ENCODE measurements at regions not wholly inside any gene's neighbourhood (a gene's known extent, or its start where the extent isn't known, plus 50 kb on each side); places are given as distances from the start of the nearest gene placed in this dataset.

DNA sequence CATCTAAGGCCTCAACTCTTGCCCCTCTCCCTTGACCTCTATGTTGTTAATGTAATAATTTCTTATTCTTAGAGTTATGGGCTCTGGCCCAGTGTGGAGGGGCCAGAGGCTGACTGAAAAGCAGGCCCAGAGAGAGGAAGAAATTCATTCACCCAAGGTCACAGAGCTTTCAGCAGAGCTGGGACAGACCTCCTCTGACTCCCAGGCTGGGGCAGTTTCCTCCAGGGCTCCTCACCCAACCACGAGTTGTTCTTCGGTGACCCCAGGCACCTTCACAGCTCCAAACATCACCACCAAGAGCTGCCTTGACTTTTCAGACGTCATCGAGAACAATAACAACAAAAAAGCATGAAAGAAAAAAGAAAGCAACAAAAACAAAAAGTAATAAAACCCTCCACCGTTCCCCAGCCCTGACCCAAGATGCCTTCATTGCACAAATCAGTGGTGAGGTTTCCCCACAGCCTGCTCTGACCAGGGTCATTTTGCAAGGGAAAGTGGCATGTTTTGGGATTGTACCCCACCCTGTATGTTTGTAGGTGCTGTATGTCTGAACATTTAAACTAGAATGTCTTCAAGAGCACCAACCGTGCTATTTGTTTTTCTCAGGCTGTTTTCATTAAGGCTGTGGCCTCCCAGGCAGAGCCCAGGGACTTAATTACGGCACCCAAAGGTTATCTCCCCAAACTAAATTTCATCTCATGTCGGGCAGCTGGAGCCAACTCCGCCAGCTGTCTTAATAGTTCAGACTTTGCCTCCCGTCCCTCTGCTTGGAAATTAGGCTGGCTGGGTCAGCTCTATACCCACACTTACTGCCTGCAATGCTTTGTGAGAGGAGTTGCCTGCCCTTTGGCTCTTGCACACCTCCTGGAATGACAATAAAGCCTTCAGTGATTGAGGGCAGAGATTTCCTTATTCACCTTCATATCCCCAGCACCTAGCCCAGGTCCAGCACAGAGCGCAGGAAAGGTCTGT is 173.8 kb downstream of the RPLP1 start:
- no peak for DNase-seq (ENCODE audit: low spot score)

DNA sequence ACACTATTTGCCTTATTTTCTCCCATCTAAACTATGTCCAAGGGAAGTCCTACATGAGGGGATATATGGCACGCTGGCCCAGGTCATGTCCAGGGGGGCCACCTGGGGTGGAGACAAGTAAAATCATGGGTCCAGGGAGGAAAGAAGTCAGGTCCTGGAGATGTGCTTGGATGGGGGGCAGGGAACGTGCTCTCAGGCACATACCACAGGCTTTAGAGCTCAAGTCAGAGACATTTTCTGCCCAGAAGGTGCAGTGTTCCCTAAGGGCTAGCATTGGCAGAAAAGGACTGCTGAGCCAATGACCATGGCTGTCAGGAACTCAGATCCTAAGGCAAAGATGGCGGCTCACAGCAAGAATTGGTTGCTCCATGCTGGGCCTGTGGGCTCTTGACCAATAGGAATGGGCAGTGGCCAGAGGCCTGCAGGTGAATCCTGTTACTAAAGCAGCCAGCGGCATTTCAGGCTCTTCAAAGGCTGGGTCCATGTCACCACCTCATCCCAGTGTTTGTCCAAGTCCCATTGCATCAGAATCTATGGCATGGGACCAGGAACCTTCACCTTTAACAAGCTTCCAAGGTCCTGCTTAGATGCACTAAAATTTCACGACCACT is 175.0 kb downstream of the RPLP1 start:
- DNase-seq (ENCODE audit: low spot score): no peak

DNA sequence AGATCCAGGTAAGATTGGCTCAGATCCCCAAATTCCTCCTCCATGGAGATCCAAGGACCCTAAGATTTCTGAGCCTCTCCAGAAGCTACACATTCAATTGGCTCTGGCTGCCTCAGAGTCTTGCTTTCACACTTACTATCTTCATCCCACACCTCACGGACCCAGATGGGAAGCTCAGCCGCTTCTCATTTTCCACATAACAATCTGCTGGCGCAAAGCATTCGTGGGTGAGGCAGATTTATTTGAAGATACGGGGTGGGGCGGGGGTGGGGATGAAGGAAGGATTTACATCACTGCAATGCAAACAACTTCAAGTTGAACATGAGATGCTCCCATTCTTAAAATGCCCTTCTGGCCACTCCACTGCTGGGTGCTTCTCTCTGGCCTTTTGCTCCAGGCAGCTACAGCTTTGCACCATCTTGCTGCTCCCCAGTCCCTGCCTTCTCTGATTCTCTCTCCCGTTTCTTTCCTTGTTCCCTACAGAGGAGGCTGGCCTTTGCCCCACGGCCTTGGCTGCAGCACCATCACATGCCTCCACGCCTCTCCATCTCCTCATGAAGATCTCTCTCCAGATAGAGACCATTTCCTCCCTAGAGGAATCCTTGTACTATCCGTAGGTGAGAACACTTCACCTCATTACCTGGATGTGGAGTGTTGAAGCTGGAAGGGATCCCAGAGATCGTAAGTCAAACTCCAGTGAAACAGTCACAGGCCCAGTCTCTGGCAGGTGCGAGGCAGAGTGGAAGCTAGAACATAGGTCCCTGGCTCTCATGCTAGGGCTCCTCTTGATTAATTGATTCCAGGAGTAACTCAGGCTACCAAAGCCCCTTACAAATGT is 175.9 kb downstream of the RPLP1 start:
- DNase-seq (ENCODE audit: low spot score): no peak

DNA sequence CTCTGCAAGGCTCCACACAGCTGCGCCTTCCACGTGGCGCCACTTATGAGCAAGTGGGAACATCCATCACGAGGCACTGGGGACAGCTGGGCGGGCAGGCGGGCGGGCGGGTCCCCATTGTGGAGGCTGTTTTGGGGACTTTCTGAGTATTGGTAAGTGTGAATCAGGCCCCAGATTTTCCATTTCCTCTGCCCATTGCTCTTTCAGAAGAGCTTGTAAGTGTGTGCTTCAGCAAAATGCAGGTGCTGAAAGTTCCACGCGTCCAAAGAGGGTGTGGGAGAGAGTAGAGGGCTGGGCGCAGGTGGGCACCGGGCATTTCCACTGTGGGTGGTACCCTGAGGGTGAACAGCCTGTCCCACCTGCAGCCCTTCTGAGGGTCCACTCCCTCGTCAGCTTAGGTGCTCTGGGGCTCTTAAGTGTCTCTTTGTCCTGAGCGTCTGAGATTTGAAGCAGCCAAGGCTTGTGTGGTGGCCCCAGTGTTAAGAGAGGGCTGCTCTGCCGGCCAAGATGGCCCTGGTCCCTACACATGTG is 177.1 kb downstream of the RPLP1 start:
- DNase-seq (ENCODE audit: low spot score): no peak

DNA sequence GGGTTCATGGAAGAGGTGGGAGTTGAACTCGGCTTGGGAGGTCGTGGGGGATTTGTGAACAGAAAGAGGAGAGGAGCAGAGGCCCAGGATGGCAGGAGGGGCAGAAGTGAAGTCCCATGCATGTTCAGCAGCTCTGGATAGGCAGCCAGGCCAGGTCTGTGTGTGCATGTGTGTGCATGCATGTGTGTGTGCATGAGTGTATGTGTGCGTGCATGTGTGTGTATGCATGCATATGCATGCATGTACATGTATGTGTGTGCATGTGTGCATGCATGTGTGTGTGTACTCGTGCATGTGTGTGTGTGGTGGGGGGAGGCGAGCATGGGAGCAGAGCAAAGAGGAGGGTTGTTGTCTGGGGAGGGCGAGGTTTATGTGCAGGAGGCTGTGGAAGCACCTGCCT is 178.4 kb downstream of the RPLP1 start:
- no peak for DNase-seq (ENCODE audit: low spot score)

DNA sequence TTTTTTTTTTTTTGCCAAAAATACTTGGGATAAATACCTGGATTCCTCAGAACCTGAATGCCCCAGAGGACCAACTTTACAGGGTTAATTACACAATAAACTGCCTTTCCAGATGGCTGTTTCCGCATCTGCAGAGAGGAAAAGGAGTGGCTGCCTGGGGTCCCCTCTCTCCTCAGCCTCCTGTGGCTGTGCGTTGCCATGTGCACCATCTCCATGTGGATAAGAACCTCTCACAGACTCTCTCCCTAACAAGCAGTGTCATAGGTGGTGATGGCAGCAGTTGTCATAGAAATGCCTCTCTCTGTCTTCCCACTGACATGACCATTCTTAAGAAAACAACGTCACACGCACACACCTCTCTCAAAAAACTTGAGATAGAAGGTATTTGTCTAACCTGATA is 179.4 kb downstream of the RPLP1 start:
- DNase-seq (ENCODE audit: low spot score): no peak

DNA sequence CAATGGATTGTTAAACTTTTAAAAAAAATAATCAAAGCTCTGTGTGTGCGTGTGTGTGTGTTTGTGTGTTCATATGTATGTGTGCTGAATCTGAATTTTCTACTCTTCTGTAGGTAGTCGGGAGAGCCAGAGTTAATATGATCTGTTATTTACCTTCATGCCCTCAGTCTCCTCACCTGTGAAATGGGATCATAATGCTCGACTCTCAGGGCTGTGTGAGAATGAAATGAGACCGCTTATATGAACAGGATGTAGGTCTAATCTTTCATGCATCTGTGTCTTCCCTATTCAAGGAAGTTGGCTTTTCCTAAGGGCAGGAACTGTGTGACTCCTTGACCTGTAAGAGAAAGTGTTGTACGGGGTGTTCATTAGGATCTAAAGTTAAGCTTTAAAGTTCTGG is 182.2 kb downstream of the RPLP1 start:
- DNase-seq (ENCODE audit: low spot score): no peak

DNA sequence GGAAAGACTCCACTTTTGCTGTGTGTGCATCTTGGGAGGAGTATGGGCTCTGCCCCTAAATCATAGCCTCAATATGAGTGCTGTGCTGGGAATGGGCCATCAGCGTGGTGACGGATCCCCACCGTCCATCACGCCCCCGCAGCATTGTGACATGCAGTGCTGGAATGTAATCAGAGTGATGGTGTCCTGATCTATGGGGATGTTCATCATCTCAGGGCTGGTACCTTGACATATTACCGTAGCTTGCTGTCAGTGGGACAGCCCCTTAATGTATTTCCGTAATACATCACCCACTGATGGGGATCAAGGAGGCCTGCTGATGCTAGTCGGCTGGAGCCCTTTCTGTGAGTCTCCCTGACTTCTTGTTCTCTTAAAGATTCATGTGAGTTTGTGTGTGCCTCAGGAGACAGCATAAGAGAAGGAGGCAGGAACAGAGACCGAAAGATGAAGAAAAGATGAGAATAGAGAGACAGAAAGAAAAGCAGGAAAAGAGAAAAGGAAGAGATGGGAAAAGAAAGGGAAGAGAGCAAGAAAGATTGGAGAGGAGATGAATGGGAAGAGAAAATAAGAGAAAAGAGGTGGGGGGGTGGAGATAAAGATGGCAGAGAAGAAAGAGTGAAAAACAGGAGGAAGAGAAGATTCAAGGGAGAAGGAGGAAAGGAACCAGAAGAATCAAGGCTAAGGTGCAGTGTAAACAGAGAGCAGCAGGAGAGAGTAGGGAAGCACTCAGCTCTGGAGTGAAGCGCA is 183.7 kb downstream of the RPLP1 start:
- no peak for DNase-seq (ENCODE audit: low spot score)

DNA sequence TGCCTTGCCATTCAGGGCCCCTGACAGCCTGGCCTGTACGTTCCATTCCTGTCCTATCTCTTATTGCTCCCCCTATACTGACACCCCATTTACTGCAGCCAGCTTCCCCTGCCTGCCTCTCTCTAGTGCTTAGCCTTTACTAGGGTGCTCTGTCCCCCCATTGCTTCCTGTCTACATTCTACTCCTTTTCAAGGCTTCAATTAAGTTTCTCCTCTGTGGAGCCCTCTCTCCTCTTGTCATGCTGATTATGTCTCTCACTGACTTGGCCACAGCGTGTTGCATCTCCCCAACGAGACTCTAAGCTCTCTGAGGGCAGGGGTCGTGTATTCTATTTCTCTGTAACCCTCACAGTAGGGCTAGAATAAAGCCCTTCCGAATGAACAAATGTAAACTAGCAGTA is 185.2 kb downstream of the RPLP1 start:
- no peak for DNase-seq (ENCODE audit: low spot score)

DNA sequence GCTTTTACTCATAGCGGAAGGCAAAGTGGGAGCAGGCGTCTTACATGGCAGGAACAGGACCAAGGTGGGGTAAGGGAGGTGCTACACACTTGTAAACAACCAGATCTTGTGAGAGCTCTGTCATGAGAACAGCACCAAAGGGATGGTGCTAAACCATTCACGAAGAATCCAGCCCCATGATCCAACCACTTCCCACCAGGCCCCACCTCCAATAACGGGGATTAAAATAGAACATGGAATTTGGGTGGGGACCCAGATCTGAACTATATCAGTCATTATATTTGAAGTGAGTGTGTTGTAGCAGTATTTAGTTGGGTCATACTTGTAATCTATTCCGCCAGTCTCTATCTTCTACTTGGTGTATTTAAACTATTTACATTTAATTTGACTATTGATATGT is 190.9 kb downstream of the RPLP1 start:
- no peak for DNase-seq (ENCODE audit: low spot score)

DNA sequence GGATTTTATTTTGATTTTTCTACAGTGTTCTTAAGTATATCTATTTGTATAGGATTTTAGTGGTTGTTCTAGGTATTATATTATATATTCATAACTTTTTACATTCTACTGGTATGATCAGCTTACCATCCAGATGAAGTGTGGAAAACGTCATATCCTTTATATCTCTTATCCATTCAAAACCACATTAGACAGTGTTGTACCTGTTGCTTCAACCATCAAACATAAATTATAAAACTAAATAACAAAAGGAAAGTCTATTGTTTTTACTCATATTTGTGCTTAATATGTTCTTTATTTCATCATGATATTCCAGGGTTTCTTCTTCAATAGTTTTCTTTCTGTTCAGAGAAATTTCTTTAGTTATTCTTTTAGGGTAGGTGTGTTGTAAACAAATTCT is 191.4 kb downstream of the RPLP1 start:
- no peak for DNase-seq (ENCODE audit: low spot score)

DNA sequence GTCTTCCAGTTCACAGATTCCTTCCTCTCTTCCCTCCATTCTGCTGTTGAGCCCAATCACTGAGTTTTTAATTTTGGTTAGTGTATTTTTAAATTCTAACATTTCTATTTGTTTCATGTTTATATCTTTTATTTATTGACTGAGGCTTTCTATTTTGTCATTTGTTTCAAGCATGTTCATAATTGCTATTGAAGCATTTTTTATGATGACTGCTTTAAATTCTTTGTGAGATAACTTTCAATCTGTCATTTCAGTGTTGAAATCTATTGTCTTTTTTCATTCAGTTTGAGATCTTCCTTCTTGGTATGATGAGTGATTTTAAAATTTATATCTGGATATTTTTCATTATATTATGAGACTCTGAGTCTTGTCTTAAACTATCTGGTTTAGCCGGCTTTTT is 192.3 kb downstream of the RPLP1 start:
- no peak for DNase-seq (ENCODE audit: low spot score)

DNA sequence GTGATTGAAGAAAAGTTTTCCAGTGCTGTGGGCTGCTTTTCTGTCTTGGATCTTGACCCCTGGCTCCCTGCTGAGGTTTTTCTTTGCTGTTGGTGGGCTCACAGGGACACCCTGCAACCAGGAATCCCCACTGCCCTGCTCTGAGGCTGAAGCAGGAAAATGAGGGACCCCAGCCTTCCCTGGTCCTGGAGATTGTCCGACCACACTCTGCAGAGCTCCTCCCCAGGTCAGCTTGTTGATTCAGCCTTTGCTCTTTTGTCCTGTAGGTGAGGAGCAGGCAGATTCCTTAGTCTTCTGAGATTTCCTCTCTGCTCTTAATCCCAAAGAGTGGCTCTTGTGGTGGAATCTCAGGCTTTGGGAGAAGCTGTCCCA is 194.5 kb downstream of the RPLP1 start:
- DNase-seq (ENCODE audit: low spot score): no peak

DNA sequence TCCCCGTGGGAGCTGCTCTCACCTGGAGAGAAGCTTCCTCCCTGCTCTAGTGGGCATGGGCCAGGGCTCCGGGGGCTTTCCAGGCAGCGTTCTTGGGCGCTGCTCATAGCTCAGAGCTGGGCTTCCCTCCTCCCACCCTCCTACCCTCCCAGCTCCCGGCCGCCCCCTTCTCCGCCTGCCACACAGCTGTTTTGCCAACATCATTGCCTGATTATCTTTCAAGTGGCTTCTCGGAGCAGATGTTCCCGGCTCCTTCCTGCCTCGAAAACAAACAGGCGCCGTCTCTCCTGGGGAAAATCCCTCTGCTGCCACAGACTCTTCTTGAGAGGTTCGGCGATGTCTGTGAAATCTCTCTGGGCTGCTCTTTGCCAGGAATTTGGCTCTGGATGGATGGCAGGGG is 195.6 kb downstream of the RPLP1 start:
- DNase-seq (ENCODE audit: low spot score): no peak

DNA sequence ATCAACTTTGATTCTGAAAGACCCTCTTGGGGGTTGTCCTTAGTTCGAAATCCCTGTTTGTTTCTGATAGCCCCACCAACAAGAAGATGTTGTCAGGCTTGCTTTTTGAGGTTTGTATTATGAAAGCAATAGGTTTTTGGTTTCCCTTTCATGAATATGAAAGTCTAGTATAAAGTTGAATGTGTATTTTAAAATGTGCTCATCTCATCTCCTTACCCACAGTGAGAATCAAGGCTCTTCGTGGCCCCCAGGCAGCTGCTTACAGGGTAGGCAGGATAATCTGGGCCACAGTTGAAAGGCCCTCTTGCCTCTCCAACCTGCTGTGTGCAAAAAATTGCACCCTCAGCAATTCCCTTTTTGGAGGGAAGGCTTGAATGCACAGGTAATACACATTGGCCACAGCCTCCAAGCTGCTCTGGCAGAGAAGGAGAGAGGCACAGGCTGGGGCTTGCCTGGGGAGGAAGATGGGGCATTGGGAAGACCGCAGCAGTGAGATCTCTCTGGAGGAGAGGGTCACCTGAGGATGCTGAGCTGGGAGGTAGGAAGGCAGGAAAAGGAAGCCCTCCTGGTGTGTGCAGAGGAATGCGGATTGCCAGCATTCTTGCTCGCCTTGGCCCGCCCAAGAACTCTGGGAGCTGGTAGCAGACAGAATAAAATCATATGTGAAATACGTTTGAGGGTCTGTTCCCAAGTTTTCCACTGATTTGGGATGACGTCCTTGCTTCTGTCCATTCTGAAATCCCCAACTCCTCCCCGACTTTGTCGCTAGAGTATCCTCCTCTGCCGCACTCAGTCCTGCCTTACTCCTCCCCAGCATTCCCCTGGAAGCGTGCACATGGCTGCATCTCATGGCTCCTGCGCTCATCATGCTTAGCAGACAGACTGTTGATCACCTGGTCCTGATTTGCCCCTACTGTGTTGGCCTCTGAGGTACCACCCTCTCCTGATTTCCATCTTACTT is 196.4 kb downstream of the RPLP1 start:
- DNase-seq (ENCODE audit: low spot score): no peak

DNA sequence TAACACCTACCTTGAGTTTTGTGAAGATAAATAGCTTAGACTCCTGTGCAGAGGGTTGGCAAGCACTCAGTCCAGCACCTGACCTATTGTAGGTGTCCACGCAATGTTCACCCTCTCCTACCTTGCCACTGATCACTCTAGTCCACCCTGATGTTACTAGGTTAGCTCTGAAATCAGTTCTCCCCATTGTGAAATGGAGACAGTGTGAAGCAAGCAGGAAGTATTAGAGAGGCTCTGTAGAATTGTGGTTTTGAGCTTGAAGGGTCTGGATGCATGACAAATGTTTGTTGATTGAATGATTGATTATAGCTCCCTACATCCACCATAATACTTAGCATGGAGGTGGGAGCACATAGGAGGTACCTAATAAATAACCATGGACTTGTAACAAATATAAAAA is 199.7 kb downstream of the RPLP1 start:
- no peak for DNase-seq (ENCODE audit: low spot score)

DNA sequence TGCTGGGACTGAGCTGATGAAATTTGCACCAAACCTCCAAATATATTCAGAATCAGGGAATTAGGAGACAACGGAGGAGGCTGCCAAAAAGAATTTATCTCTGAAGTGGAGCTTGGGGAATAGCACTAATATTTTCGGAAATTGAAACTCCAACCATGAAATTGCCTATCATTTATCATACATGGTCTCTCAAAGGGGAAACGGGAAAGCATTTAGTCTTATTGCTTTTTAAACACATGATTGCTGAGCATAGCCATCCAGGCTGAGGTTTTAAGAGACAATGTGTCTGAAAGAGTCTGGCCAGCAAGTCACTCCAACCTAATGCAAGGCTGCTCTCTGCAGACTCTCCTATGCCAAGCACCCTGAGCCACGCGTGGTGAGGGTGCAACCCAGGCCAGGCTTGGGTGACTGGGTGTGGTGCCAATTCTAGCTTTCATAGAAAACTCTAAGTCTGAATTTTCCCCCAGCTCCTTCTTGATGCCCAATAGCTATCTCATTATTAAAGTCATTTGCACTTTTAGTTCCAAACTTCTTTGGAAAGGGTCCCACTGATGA is 200.2 kb downstream of the RPLP1 start:
- no peak for DNase-seq (ENCODE audit: low spot score)

DNA sequence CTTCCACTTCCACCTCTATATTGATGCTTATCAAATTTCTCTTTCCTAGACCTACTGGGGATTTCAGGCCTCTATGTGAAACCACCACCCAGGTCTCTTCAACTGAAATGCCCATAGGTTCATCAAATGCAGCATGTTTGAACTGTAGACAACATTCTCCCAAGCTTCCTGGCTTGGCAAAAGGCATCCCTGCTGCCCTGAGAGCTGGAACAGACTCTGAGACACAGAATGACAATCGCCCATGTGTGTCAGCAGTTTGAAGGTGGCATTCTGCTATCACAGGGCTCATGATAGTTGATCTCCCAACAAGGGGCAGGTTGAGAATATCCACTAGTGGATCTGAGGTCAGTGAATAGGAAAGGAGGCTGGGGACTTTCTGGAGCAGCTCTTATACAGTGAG is 200.7 kb downstream of the RPLP1 start:
- no peak for DNase-seq (ENCODE audit: low spot score)

DNA sequence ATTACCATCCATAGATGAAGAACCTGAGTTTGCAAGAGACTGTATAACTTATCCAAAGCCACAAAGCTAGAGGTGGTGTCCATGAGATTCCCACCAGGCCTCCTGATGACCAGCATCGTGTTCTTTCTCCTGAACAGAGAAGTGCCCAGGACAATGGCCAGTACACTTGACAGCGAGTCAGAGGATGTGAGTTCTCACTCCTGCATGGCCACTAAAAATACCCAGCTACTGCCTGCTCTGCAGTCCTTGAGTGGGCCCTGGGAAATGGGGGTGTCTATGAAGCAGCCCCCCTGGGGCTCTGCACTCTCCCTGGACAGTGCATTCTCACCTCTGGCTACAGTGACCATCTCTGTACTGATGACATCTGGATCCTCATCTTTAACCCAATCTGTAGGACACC is 201.2 kb downstream of the RPLP1 start:
- no peak for DNase-seq (ENCODE audit: low spot score)

All from globus pallidus (tissue), 1 donor.